GM19395 (cell line): ENCODE measurements at regions not wholly inside any gene's neighbourhood (a gene's known extent, or its start where the extent isn't known, plus 50 kb on each side); places are given as distances from the start of the nearest gene placed in this dataset.
"Not testable (repeated sequence)": the region's sequence is repeated elsewhere in the genome, so short reads cannot be mapped to it uniquely, and the experiment has no call there.

Experiments
- ATAC-seq: cut with Tn5 transposase; IDR thresholded peaks from one replicate; pipeline ENCODE4 v1.9.1; 2021; ENCODE audit warnings: mild to moderate bottlenecking, moderate library complexity; ENCODE audit not compliant: unreplicated experiment

- no peak for ATAC-seq
Observed at GRCh38 chr5:110869927-110870326, 131.1 kb downstream of the SLC25A46 start.

DNA sequence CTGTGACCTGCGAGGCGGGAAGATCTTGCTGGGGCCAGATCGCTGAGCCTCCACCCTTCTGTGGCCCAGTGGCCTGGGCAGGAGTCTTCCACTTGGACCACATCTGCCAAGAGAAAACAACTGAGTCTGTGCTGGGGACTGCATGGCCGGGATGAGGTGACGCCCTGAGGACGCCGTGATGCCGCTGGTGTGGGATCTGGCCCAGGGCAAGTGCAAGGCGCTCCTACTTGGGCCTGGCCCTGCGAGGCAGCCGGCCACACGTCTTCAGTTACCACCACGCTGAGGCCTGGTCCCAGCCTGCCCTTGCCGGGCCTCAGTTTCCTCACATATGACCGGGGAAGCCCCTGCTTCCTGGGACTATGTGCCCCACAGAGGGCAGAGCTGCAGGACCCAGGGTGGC lies 133.4 kb downstream of the SLC25A46 start:
- ATAC-seq, result no peak

GRCh38 chr5:110872963-110873362 lies 134.2 kb downstream of the SLC25A46 start:
- ATAC-seq, result no peak

GRCh38 chr5:110873773-110874437 lies 135.1 kb downstream of the SLC25A46 start:
- ATAC-seq, result no peak

- not testable (repeated sequence) for ATAC-seq
Observed at GRCh38 chr5:110875115-110875514, 136.3 kb downstream of the SLC25A46 start.

DNA sequence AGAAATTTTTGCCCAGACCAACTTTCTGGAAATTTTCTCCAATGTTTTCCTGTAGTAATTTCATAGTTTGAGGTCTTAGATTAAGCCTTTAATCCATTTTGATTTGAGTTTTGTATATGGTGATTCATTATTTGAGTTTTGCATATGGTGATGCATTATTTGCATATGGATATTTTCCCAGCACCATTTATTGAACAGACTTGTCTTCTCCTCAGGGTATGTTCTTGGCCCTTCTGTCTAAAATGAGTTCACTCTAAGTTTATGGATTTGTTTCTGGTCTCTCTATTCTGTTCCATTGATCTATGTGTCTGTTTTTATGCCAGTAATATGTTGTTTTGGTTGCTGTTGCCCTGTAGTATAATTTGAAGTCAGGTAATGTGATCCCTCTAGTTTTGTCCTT lies 139.3 kb downstream of the SLC25A46 start:
- no peak for ATAC-seq

- ATAC-seq, result no peak
Observed at GRCh38 chr5:110879675-110880074, 140.9 kb downstream of the SLC25A46 start.

DNA sequence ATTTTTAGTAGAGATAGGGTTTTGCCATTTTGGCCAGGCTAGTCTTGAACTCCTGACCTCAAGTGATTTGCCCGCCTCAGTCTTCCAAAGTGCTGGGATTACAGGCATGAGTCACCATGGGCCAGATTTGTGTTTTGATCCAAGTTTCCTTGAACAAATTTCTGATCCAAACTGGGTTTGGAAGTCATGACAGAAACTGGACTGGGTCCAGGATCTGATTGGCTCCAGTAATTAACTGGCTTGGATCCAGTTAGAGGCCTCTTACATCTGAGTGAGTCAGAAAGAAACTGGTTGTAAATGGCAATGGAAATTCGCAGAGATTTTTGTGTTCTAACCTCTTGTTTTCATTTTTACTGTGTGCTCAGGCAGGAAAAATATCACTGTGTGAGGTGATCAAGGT lies 141.6 kb downstream of the SLC25A46 start:
- ATAC-seq, result no peak

- no peak for ATAC-seq
Observed at GRCh38 chr5:110884005-110884404, 145.2 kb downstream of the SLC25A46 start.

- ATAC-seq, result not testable (repeated sequence)
Observed at GRCh38 chr5:110887170-110887569, 148.4 kb downstream of the SLC25A46 start.

- not testable (repeated sequence) for ATAC-seq
Observed at GRCh38 chr5:110893854-110894483, 155.2 kb downstream of the SLC25A46 start.

DNA sequence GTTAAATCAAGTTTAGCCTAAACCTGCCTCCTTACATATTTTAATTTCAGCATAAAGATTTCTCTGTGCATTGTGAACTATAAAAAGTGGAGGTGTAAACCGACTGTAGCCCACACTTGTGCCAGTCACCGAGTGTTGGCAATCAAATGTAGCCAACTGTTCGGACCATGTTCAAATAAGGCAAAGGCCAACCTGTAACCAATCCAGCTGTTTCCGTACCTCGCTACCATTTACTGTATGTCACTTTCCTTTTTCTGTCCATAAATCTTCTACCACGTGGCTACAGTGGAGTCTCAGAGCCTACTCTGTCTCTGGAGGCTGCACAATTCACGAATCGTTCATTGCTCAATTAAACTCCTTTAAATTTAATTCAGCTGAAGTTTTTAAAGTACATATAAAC lies 156.0 kb downstream of the SLC25A46 start:
- ATAC-seq, result no peak

- no peak for ATAC-seq
Observed at GRCh38 chr5:110896901-110897300, 158.1 kb downstream of the SLC25A46 start.

GRCh38 chr5:110899566-110900412 lies 161.0 kb downstream of the SLC25A46 start:
- peak; percentile 93 for ATAC-seq

DNA sequence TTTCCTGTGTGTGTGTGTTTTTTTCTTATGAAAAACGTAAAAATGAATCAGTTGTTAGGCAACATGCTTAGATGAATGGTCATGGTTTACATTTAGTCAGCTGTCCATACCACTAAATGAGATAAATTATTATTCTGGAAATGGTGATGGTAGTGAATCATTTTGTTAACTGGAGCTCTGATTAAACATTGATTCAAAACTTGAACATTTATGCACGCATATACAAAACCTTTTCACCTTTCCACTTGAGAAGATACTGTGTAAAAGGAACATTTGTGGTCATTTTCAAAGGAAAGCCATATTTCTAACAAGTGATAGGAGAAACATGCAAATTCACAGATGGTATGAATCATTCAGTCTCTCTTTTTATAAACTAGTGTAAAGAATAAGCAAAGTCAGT lies 162.0 kb downstream of the SLC25A46 start:
- peak; percentile 32 for ATAC-seq

DNA sequence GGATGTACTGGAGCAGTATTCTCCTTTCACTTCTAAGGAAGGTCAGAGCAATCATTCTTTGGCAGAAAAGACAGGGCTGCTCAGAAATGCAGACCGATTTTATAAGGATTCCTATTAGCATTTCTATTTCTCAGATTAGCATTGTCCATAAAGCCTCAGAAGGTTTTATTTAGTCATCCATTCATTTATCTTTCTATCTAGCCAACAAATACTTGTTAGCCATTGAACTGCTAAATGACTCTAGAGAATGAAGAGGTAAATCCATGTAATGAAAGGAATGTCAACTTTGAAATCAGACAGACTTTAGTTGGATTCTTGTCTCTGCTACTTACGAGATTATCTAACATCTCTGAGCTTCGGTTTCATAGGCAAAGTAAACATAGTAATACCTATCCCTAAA lies 165.2 kb downstream of the SLC25A46 start:
- no peak for ATAC-seq

DNA sequence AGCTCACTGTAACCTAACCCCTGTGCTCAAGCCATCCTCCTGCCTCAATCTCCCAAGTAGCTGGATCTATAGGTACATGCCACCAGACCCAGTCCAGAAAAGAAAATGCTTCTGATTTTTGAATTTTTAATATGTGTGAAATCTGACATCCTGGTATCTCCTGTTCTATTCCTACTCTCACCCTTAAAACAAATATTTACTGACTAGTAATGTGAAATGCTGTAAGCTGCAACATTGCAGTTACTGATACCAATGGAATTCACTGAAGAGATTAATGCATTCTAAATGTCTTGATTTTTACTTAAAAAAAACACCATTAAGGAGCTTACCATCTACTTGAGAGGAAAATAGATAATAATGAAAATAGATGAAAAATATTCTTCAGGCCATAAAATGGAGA lies 162.7 kb upstream of the TSLP start:
- no peak for ATAC-seq

DNA sequence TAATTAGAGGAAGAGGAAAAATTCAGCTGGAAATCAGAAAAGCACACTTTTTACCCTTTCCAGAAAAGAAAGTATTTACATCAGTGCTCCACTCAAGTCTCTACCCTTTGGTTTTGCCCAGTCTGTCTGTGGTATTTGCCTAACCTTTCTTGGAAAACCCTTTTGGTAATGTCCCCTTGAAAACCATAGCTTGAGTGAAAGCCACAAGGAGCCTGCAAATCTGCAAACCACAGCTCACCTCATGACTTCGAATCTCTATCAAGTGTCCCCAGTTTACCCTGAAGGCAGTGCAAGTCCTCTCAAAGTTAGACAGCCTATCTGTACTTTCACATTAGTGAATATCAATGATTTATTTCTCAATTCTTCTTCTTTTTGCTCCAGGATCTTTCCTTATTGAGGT lies 162.1 kb upstream of the TSLP start:
- ATAC-seq, result no peak

GRCh38 chr5:110909950-110910349 lies 161.6 kb upstream of the TSLP start:
- no peak for ATAC-seq

GRCh38 chr5:110913221-110913620 lies 158.3 kb upstream of the TSLP start:
- ATAC-seq, result no peak

DNA sequence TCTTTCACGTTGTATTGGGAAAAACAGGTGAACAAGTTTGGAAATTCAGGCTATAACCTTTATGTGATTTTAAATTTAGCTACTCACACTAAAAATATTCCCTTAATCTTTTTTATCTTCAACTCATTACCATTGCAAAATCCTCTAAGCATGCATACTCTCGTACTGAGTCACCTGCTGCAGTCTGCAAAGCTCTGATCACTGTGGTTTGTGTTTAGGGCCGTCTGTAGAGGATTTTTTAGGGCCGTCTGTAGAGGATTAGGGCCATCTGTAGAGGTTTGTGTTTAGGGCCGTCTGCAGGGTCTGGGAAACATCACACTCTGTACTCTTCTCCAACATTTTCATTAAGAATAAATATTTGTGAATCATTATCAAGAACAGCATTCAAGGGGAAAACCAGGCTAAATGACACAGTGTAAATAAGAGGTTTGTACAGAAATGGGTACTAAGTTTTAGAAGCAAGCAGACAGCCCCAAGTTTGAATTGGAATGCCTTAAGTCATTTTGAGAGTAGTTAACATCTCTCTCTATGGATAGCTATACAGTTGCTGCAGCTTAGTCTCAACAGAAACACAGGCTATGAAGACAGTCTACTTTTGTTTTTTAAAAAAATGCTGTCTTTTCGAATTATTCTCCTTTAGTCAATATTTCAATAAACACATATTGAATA lies 155.0 kb upstream of the TSLP start:
- ATAC-seq, result peak; percentile 88
